GM12872 (cell line): ENCODE measurements at regions not wholly inside any gene's neighbourhood (a gene's known extent, or its start where the extent isn't known, plus 50 kb on each side); places are given as distances from the start of the nearest gene placed in this dataset.

ENCODE experiments used
- TF ChIP-seq, protein P1 (sequence below): IDR thresholded peaks from 3 replicates; pipeline ENCODE4 v1.5.1; 2011; ENCODE audit warnings: low read depth, mild to moderate bottlenecking, low read length, moderate library complexity; ENCODE audit not compliant: insufficient read depth

DNA sequence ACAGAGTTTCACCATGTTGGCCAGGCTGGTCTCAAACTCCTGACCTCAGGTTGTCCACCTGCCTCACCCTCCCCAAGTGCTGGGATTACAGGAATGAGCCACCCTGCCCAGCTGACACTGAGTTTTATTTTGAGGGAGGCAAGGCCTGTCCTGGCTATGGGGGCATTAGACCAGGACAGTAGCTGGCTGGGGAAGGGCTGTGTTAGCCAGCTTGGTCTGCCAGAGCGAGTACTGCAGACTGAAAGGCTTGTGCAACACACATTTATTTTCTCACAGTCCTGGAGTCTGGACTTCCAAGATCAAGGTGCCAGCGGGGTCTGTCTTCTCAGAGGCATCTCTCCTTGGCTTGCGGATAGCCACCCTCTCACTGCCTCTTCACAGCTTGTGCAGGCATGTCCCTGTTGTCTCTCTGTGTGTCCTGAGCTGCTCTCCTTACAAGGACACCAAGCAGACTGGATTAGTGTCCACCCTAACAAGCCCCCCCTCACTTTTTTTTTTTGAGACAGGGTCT lies 59.4 kb upstream of the HAAO start:
- TF ChIP-seq, protein P1, sequence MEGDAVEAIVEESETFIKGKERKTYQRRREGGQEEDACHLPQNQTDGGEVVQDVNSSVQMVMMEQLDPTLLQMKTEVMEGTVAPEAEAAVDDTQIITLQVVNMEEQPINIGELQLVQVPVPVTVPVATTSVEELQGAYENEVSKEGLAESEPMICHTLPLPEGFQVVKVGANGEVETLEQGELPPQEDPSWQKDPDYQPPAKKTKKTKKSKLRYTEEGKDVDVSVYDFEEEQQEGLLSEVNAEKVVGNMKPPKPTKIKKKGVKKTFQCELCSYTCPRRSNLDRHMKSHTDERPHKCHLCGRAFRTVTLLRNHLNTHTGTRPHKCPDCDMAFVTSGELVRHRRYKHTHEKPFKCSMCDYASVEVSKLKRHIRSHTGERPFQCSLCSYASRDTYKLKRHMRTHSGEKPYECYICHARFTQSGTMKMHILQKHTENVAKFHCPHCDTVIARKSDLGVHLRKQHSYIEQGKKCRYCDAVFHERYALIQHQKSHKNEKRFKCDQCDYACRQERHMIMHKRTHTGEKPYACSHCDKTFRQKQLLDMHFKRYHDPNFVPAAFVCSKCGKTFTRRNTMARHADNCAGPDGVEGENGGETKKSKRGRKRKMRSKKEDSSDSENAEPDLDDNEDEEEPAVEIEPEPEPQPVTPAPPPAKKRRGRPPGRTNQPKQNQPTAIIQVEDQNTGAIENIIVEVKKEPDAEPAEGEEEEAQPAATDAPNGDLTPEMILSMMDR = no peak

GRCh38 chr2:42851186-42851585 lies 58.8 kb upstream of the HAAO start:
- TF ChIP-seq, protein P1 = no peak

DNA sequence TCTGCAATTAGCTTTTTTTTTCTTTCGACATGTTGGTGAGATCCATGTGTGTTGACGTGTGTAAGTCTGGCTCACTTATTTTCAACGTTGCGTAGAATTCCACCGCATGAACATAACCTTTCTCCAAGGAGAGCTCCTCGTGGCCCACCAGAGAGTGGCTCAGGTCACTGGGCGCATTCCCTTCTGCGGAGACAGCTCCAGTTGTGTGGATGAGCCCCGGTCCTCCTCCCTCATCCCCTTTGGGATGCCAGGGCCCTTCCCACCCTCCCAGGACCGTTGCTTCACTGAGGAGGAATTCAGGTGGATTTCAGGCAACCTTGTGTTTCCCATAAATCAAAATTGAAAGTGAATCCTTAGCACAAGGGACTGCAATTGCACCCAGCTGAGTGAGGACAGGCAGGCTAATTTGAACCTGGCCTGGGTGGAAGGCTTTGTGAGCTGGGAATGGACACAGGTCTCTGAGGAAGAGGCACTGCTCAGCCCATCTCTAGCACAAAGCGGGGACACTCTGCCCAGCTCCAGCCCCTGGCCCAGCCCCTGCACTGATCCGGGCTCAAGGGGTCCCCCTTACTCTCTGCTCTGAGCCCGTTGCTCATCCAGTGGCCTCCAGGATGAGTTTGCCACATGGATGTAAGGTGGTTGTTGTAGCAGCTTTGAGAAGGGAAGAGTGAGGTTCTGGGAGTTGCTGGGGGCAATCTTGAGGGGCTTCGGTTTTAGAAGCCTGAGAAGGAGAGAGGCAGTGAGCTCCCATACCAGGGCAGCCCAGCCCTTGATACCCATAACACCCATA lies 57.8 kb upstream of the HAAO start:
- TF ChIP-seq, protein P1 = no peak

DNA sequence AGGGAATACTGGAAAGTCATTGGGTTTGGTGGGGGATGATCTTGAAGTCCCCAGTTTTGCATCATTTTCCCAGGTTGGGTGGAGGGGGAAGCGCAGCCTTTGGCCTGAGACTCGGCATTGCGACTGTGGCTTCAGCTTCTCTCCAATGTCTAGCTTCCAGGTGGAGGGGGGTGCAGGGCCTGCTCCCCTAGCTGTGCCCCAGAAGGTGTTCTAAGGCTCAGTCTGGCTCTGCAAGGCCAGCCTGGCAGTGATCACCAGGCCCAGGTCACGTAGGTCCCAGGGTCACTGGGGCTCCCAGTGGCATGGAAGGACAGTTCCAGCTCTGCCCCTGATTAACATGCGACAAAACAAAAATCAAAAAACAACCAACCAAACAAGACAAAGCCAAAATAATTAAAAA lies 56.9 kb upstream of the HAAO start:
- TF ChIP-seq, protein P1 = no peak

DNA sequence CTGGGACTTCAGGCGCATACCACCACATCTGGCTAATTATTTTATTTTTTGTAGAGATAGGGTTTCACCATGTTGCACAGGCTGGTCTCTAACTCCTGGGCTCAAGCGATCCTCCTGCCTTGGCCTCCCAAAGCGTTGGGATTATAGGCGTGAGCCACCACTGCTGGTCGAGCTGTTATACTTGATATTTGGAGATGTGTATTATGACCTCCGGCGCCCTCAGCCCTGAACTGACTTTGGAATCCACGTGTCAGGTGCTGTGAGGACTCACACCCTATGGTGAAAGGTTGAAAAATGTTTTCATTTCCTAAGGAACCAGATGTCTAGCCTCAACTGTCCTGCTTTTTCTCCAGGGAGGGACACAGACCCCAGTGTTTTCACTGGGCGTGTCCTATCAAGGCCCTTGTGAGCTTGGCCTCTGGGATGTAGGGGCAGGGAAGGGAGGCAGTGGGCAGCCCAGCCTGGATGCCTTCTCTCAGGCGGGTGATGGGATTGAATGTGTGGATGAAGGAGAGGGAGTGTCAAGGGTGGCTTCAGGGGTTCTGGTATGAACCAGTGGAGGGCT lies 56.4 kb upstream of the HAAO start:
- TF ChIP-seq, protein P1 = no peak

DNA sequence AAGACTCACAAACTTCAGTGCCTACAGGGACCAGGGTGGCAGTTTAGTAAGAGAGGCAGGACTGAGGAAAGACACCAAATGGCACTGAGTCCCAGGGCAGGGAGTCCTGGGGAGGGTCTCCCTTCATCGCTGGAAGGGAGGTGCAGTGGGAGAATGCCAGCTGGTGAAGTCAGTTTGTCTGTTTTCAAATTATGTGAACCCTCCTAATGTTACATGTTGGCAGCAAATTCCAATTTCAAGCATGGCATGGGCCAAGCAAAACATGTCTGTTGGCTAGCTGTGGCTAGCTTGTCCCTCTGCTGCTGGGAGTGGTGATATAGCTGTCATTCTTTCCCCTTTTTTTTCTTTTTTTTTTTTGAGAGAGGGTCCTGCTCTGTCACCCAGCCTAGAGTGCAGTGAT lies 55.9 kb upstream of the HAAO start:
- TF ChIP-seq, protein P1 = no peak

DNA sequence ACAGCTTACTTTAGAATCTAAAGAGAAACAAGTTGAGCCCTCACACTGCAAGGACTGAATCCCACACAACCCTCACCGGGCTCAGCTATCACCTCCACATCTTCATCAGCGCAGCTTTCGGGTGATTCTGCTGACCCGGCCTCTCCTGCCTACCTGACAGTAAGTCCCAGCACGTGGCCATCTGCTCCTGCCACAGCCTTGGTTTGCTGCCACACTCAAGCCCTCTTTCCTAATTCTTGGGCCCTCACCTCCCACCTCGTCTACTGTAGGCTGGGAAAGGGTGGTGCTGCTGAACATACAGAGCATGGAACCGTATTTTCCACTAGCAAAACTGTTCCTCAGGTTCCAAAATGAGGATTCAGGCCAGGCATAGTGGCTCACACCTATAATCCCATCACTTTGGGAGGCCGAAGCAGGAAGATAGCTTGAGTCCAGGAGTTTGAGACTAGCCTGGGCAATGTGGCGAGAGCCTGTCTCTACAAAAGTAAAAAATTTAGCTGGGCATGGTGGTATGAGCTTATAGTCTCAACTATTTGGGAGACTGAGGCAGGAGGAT lies 55.3 kb upstream of the HAAO start:
- TF ChIP-seq, protein P1 = no peak
